GM19463 (cell line): ENCODE measurements at regions not wholly inside any gene's neighbourhood (a gene's known extent, or its start where the extent isn't known, plus 50 kb on each side); places are given as distances from the start of the nearest gene placed in this dataset.

Source experiments
- ATAC-seq: cut with Tn5 transposase; IDR thresholded peaks from one replicate; pipeline ENCODE4 v1.9.1; 2021; ENCODE audit warnings: mild to moderate bottlenecking, moderate library complexity; ENCODE audit not compliant: unreplicated experiment

GRCh38 chr22:49143812-49144211, 683.9 kb downstream of the BRD1 start:
- no peak for ATAC-seq

- no peak for ATAC-seq
These were observed 684.8 kb downstream of the BRD1 start for GRCh38 chr22:49142891-49143290.

GRCh38 chr22:49142296-49142695, 685.4 kb downstream of the BRD1 start:
- ATAC-seq = no peak

GRCh38 chr22:49141761-49142160, 685.9 kb downstream of the BRD1 start:
- ATAC-seq = no peak

GRCh38 chr22:49140911-49141665, 686.6 kb downstream of the BRD1 start:
- ATAC-seq = no peak

GRCh38 chr22:49139492-49140151, 688.1 kb downstream of the BRD1 start:
- ATAC-seq = no peak

GRCh38 chr22:49138250-49138790, 689.4 kb downstream of the BRD1 start:
- no peak for ATAC-seq

- ATAC-seq = no peak
These were observed 690.4 kb downstream of the BRD1 start for GRCh38 chr22:49137206-49137840.

- no peak for ATAC-seq
These were observed 690.9 kb downstream of the BRD1 start for GRCh38 chr22:49136816-49137180.

GRCh38 chr22:49136041-49136815, 691.4 kb downstream of the BRD1 start:
- no peak for ATAC-seq

- no peak for ATAC-seq
These were observed 693.6 kb downstream of the BRD1 start for GRCh38 chr22:49134076-49134475.

- no peak for ATAC-seq
These were observed 694.1 kb downstream of the BRD1 start for GRCh38 chr22:49133541-49133940.

GRCh38 chr22:49132009-49132408, 695.7 kb downstream of the BRD1 start:
- no peak for ATAC-seq

- ATAC-seq = no peak
These were observed 697.9 kb downstream of the BRD1 start for GRCh38 chr22:49129736-49130135.

- ATAC-seq = no peak
These were observed 698.8 kb downstream of the BRD1 start for GRCh38 chr22:49128874-49129273.

- ATAC-seq = no peak
These were observed 703.1 kb downstream of the BRD1 start for GRCh38 chr22:49124608-49125007.

- ATAC-seq = no peak
These were observed 704.0 kb downstream of the BRD1 start for GRCh38 chr22:49123621-49124192.

GRCh38 chr22:49119551-49119952, 708.1 kb downstream of the BRD1 start:
- no peak for ATAC-seq

- no peak for ATAC-seq
These were observed 709.6 kb downstream of the BRD1 start for GRCh38 chr22:49118065-49118464.

- ATAC-seq = no peak
These were observed 710.2 kb downstream of the BRD1 start for GRCh38 chr22:49117486-49117885.
